Psoas muscle (tissue), 7 donors: ENCODE measurements at regions not wholly inside any gene's neighbourhood (a gene's known extent, or its start where the extent isn't known, plus 50 kb on each side); places are given as distances from the start of the nearest gene placed in this dataset.
"Not testable (repeated sequence)": the region's sequence is repeated elsewhere in the genome, so short reads cannot be mapped to it uniquely, and the experiment has no call there.

Source experiments
- ATAC-seq, 4 donors: fragments of 200-7000 bp; cut with Tn5 transposase; one replicate each; pipeline ENCODE4 v1.9.1; 2020; ENCODE audit warnings: moderate library complexity in 3 of 4, mild to moderate bottlenecking in 2 of 4
- DNase-seq, 2 donors: peaks; one replicate each; pipeline ENCODE4 v3.0.0-alpha.2; 2020
- H3K27ac ChIP-seq: fragments of 200-600 bp; one replicate; pipeline ENCODE4 v1.8.0; 2022
- H3K27me3 ChIP-seq, 3 donors: fragments of 200-600 bp in 1 of 3; one replicate each; pipeline versions ENCODE4 v1.6.1 to v1.8.0; 2013 to 2022; ENCODE audit warnings: low read length in 2 of 3, mild to moderate bottlenecking in 2 of 3, moderate library complexity in 1 of 3; ENCODE audit not compliant: insufficient read depth in 3 of 3
- H3K36me3 ChIP-seq, 2 donors: fragments of 200-600 bp in 1 of 2; one replicate each; pipeline versions ENCODE4 v1.6.1 to v1.8.0; 2013 to 2022; ENCODE audit warnings: low read depth in 1 of 2, mild to moderate bottlenecking in 1 of 2, moderate library complexity in 1 of 2; ENCODE audit not compliant: insufficient read depth in 1 of 2
- H3K4me1 ChIP-seq: fragments of 200-600 bp; one replicate; pipeline ENCODE4 v1.8.0; 2022
- H3K4me3 ChIP-seq: fragments of 200-600 bp; one replicate; pipeline ENCODE4 v1.8.0; 2022; ENCODE audit warnings: mild to moderate bottlenecking
- H3K9me3 ChIP-seq: fragments of 200-600 bp; one replicate; pipeline ENCODE4 v1.8.0; 2022
- WGBS, 3 donors: extraction: QIAGEN DNeasy Blood & Tissue Kit; methylation state at CpG; one replicate each; pipeline versions ENCODE4 v1.1.6 to v1.1.7; 2013; 5-methylcytosine and 5-hydroxymethylcytosine counted together
- intact Hi-C, 2 donors: fragments of 100-400 bp; cut with DNase I; formaldehyde crosslinking; loops; one replicate each; pipeline versions ENCODE4 v1.11.0 to v1.14.2; 2022
- TF ChIP-seq, protein P1 (sequence below): fragments of 200-600 bp; IDR thresholded peaks from one replicate; pipeline ENCODE4 v1.8.0; 2022; ENCODE audit warnings: antibody characterized with exemption
- donor health status: healthy with polysubstance abuse.
- donor health status: DM: no; HTN: no; CAD: no; lungs with moderate emphysema.
- donor health status: Bipolar disorder and iron deficiency.
- donor health status: healthy.
- donor health status: DM: yes; HTN: yes; CAD: no.
- donor health status: DM: no; HTN: no; CAD: no.
- donor health status: DM: yes; HTN: yes; CAD: no.

DNA sequence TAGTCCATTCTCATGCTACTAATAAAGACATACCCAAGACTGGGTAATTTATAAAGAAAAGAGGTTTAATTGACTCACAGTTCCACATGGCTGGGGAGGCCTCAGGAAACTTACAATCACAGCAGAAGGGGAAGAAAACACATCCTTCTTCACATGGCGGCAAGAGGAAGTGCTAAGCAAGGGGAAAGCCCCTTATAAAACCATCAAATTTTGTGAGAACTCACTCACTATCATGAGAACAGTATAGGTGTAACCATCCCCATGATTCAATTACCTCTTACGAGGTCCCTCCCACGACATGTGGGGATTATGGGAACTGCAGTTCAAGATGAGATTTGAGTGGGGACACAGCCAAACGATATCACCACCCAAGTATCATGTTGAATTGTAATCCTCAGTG, 52.7 kb upstream of the FOXO6 start:
- H3K9me3 ChIP-seq, H3K4me3 ChIP-seq, intact Hi-C loops, DNase-seq, H3K4me1 ChIP-seq, ATAC-seq, H3K27ac ChIP-seq, H3K27me3 ChIP-seq, H3K36me3 ChIP-seq: not testable (repeated sequence)
- WGBS, 3 donors, result 72 to 87% (median 83%) methylated on average over 4 of the region's 4 CpGs

DNA sequence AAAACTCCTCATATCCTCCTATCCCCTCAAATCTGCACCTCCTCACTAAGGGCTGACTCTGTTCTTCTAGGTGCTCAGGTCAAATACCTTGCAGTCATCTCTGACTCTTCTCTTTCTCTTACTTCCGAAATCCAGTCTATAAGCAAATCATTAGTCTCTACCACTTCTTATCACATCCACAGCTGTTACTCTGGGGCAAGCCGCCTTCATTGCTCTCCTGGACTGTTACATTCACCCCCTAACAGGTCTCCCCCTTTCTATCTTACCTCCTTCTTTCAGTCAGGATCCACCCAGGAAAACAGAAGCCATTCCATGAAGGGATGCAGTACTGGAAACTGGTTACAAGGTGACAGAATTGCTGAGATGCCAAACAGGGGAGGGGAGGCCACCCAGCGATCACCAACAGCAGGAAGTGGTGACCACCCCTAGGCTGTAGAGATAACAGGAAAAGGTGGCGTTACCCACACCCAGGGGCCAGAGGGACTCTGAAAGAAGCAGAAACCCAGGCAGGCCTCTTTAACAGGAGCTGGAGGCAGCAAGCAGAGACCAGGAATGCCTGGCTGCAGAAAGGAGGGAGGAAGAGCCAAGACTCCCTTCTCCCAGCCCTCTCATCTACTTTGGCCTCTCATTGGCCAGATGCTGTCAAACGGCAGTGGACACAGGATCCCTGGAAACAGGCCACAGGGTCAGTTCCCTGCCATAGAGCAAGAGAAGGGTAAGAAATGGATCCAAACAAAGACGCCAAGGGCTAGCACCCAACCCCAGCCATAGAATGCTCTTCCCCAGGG, 55.5 kb upstream of the FOXO6 start:
- WGBS, 3 donors, result 63 to 64% (median 64%) methylated on average over 6 of the region's 6 CpGs
- H3K27ac ChIP-seq, result no peak overlapping the region
- no peaks in the 10 kb centered on the region for H3K36me3 ChIP-seq
- ATAC-seq, result no peak
- no peaks in the 10 kb centered on the region for H3K4me1 ChIP-seq
- DNase-seq, result no peak
- H3K9me3 ChIP-seq, result no peaks in the 10 kb centered on the region
- intact Hi-C loops, result no loop called here
- TF ChIP-seq, protein P1, sequence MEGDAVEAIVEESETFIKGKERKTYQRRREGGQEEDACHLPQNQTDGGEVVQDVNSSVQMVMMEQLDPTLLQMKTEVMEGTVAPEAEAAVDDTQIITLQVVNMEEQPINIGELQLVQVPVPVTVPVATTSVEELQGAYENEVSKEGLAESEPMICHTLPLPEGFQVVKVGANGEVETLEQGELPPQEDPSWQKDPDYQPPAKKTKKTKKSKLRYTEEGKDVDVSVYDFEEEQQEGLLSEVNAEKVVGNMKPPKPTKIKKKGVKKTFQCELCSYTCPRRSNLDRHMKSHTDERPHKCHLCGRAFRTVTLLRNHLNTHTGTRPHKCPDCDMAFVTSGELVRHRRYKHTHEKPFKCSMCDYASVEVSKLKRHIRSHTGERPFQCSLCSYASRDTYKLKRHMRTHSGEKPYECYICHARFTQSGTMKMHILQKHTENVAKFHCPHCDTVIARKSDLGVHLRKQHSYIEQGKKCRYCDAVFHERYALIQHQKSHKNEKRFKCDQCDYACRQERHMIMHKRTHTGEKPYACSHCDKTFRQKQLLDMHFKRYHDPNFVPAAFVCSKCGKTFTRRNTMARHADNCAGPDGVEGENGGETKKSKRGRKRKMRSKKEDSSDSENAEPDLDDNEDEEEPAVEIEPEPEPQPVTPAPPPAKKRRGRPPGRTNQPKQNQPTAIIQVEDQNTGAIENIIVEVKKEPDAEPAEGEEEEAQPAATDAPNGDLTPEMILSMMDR, result no peak
- no peaks in the 10 kb centered on the region for H3K27me3 ChIP-seq
- H3K4me3 ChIP-seq, result no peak overlapping the region

DNA sequence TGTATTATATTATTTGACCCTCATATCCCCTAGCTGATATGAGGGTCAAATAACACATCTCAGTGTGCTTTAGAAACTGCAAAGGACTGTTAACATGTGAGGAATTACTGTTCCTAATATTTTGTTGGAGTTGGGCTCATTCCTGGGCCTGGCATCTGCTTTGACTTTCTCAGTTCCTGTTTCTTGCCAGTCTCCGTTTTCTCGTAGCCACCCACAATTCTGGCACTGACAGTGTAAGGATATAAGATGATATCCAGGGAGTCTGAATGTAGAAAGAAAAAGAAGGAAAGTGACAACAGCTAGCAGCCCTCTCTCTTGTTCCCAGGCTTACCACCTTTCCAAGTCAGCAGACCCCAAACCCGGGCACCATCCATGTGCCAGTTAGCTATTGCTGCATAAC, 54.4 kb upstream of the SCMH1 start:
- ATAC-seq, result no peak
- intact Hi-C loops, result no loop called here

GRCh38 chr1:41294216-41294615, 52.1 kb upstream of the SCMH1 start:
- Histone ChIP-seq H3K4me1 (no peaks in the 10 kb centered on the region), H3K27me3 (no peaks in the 10 kb centered on the region), H3K27ac (no peak overlapping the region), H3K36me3 (no peaks in the 10 kb centered on the region), H3K4me3 (no peak overlapping the region), H3K9me3 (no peaks in the 10 kb centered on the region)
- intact Hi-C loops, result no loop called here
- ATAC-seq (peak in 2 of 4 donors; percentile 26 to 88), DNase-seq (no peak)
- 32 to 49% (median 34%) methylated on average over 3 of the region's 3 CpGs for WGBS, 3 donors
- TF ChIP-seq, protein P1, result no peak

More for the DNA sequence above, 54.4 kb upstream of the SCMH1 start:
- DNase-seq, result no peak
- Histone ChIP-seq H3K36me3 (no peaks in the 10 kb centered on the region), H3K27me3 (no peaks in the 10 kb centered on the region), H3K9me3 (no peaks in the 10 kb centered on the region), H3K4me1 (no peaks in the 10 kb centered on the region), H3K4me3 (no peak overlapping the region), H3K27ac (no peak overlapping the region)
- TF ChIP-seq, protein P1, result no peak
- 76 to 86% (median 83%) methylated on average over 3 of the region's 3 CpGs for WGBS, 3 donors

DNA sequence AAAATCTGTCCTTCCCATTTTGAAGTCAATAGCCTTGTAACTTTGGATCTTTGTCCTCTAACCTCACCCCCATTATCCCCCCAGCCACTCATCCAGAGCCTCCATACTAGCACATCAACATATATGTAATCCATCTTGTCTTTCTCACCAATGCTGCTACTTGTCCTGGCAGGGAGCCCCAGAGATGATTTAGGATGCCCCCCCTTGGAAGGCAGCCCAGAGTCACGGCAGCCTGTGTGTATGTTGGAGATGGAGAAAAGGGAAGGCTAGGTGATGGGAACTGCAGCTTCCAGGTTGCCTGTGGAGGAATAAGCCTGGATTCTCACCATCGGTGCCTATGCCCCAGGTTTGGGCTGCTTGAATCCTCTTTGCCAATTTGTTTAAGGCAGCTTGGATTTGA, 51.7 kb upstream of the SCMH1 start:
- H3K9me3 ChIP-seq, result no peaks in the 10 kb centered on the region
- intact Hi-C loops, result no loop called here
- TF ChIP-seq, protein P1, result no peak
- no peak for ATAC-seq
- no peaks in the 10 kb centered on the region for H3K36me3 ChIP-seq
- WGBS, 3 donors, result 43 to 57% (median 54%) methylated on average over 2 of the region's 2 CpGs
- H3K27me3 ChIP-seq, result no peaks in the 10 kb centered on the region
- H3K4me3 ChIP-seq, result no peak overlapping the region
- DNase-seq, result no peak
- H3K27ac ChIP-seq, result no peak overlapping the region
- no peaks in the 10 kb centered on the region for H3K4me1 ChIP-seq
